Natural killer cell treated with Interleukin-12 subunit alpha and Interleukin-12 subunit beta and Interleukin-15 and Interleukin-18, amount 100 ng/mL, for 72 hours (primary cell): ENCODE measurements at regions not wholly inside any gene's neighbourhood (a gene's known extent, or its start where the extent isn't known, plus 50 kb on each side); places are given as distances from the start of the nearest gene placed in this dataset.
"Not testable (repeated sequence)": the region's sequence is repeated elsewhere in the genome, so short reads cannot be mapped to it uniquely, and the experiment has no call there.

Experiments used
- ATAC-seq, 2 donors: fragments of 150-1000 bp; cut with Tn5 transposase in 1 of 2; sonication (Bioruptor Pico), chemical (Tn5 transposase) in 1 of 2; 2 replicates each; pipeline ENCODE4 v1.10.0; 2021
- DNase-seq: peaks from one replicate; pipeline ENCODE4 v3.0.0; 2022; ENCODE audit warnings: low spot score
- H3K27ac Mint-ChIP-seq, 2 donors: 1 replicate in 1 of 2; 2 replicates in 1 of 2; pipeline ENCODE4 v1.8.0; 2022; ENCODE audit warnings: mixed read lengths in 2 of 2, mild to moderate bottlenecking in 1 of 2, moderate library complexity in 1 of 2
- H3K27me3 Mint-ChIP-seq, 2 donors: 1 replicate in 1 of 2; 2 replicates in 1 of 2; pipeline ENCODE4 v1.8.0; 2022; ENCODE audit warnings: mixed read lengths in 2 of 2
- H3K36me3 Mint-ChIP-seq: one replicate; pipeline ENCODE4 v1.8.0; 2022; ENCODE audit warnings: mixed read lengths
- H3K4me1 Mint-ChIP-seq, 2 donors: 1 replicate in 1 of 2; 2 replicates in 1 of 2; pipeline ENCODE4 v1.8.0; 2022; ENCODE audit warnings: low read depth in 2 of 2, mixed read lengths in 2 of 2, mild to moderate bottlenecking in 1 of 2
- H3K4me3 Mint-ChIP-seq: one replicate; pipeline ENCODE4 v1.8.0; 2022; ENCODE audit warnings: mixed read lengths
- H3K9me3 Mint-ChIP-seq: 2 replicates; pipeline ENCODE4 v1.8.0; 2022; ENCODE audit warnings: mixed read lengths

GRCh38 chr1:115452600-115453329 is 114.7 kb upstream of the NGF start:
- H3K36me3 Mint-ChIP-seq, result no peaks in the 10 kb centered on the region
- H3K27ac Mint-ChIP-seq, result no peak overlapping the region
- DNase-seq, result no peak
- no peak overlapping the region for H3K4me3 Mint-ChIP-seq
- H3K9me3 Mint-ChIP-seq, result no peaks in the 10 kb centered on the region
- no peak for ATAC-seq
- peaks cover 7 to 17% of the 10 kb centered on the region in 2 donors for H3K27me3 Mint-ChIP-seq
- no peaks in the 10 kb centered on the region for H3K4me1 Mint-ChIP-seq

DNA sequence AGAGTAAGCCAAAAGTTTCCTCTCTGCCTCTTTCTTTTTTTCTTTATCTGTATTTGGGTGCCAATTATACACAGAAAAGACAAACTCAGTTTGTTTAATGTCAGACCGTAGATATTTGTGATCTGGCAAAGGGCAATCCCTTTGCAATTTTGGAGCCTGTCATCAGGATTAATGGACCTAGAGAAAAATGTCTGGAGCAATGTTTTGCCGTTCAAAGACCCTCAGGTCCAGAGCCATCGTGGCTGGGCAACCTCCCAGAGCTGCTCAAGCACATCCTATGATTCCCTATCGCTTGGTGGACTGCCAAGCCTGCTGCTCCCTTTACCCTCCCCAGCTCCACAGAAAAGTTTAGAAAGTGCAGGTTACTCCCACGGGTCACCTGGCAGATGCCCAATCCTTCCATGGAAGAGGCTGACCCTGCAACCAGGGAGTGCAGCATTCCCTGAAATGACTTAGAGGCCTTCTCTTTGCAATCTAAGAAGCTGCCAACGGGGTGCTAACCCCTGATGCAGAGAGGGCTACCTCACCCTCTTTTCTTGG is 112.5 kb upstream of the NGF start:
- no peaks in the 10 kb centered on the region for H3K9me3 Mint-ChIP-seq
- no peak overlapping the region for H3K4me3 Mint-ChIP-seq
- H3K27me3 Mint-ChIP-seq, result peaks cover 7 to 23% of the 10 kb centered on the region in 2 donors
- ATAC-seq, result no peak
- no peaks in the 10 kb centered on the region for H3K4me1 Mint-ChIP-seq
- no peaks in the 10 kb centered on the region for H3K36me3 Mint-ChIP-seq
- no peak overlapping the region for H3K27ac Mint-ChIP-seq
- DNase-seq, result no peak

- Mint-ChIP-seq H3K27me3 (peaks cover 7 to 18% of the 10 kb centered on the region in 2 donors), H3K27ac (no peak overlapping the region), H3K4me1 (no peaks in the 10 kb centered on the region), H3K36me3 (no peaks in the 10 kb centered on the region), H3K9me3 (no peaks in the 10 kb centered on the region), H3K4me3 (no peak overlapping the region)
- no peak for DNase-seq
- ATAC-seq, result no peak
Observed at GRCh38 chr1:115448282-115449044, 110.4 kb upstream of the NGF start.

DNA sequence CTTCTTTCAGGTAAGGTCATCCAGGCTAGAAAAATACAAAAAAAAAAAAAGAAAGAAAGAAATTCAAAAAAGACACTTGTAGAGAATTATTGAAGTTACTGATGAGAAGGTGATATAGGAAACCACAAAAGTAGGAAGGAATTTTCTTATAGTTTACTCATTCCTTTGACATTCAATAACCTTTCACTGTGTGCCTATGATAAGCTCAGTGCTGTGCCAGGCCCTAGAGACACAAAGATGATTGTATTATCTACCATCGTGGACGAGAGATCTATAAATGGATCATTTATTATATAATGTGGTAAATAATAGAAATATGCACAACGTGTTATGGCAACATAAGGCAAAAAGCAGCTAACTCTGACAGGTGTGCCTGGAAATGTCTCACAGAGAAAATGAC is 109.6 kb upstream of the NGF start:
- H3K27ac Mint-ChIP-seq, result no peak overlapping the region
- DNase-seq (no peak), ATAC-seq (no peak)
- H3K9me3 Mint-ChIP-seq, result no peaks in the 10 kb centered on the region
- H3K4me3 Mint-ChIP-seq, result no peak overlapping the region
- H3K27me3 Mint-ChIP-seq, result peaks cover 7 to 18% of the 10 kb centered on the region in 2 donors
- H3K4me1 Mint-ChIP-seq, result no peaks in the 10 kb centered on the region
- H3K36me3 Mint-ChIP-seq, result no peaks in the 10 kb centered on the region

DNA sequence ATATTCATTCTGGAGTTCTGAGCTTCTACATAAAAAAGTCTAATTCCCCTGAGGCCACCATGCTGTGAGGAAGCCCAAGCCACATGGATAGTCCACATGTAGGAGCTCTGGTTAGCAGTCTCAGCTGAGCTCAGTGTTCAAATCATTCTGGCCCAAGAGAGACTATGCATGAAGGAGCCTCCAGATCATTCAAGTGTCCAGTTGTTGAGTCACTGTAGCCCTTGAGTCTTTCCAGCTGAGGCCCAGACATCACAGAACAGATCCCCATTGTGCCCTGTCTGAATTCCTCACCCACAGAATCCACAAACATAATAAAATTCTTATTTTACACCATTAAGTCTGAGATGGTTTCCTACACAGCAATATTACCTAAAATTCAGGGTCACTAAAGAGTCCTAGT is 107.0 kb upstream of the NGF start:
- Mint-ChIP-seq H3K27ac (no peak overlapping the region), H3K36me3 (no peaks in the 10 kb centered on the region), H3K4me1 (no peaks in the 10 kb centered on the region), H3K4me3 (no peak overlapping the region), H3K9me3 (peaks cover 3% of the 10 kb centered on the region), H3K27me3 (peaks cover 13 to 27% of the 10 kb centered on the region in 2 donors)
- ATAC-seq (no peak), DNase-seq (no peak)

GRCh38 chr1:115440733-115441132 is 102.7 kb upstream of the NGF start:
- Mint-ChIP-seq H3K27ac (no peak overlapping the region), H3K9me3 (peaks cover 3% of the 10 kb centered on the region), H3K36me3 (no peaks in the 10 kb centered on the region), H3K4me1 (no peaks in the 10 kb centered on the region), H3K27me3 (peaks cover 8 to 13% of the 10 kb centered on the region in 2 donors), H3K4me3 (no peak overlapping the region)
- ATAC-seq, result no peak
- DNase-seq, result no peak

DNA sequence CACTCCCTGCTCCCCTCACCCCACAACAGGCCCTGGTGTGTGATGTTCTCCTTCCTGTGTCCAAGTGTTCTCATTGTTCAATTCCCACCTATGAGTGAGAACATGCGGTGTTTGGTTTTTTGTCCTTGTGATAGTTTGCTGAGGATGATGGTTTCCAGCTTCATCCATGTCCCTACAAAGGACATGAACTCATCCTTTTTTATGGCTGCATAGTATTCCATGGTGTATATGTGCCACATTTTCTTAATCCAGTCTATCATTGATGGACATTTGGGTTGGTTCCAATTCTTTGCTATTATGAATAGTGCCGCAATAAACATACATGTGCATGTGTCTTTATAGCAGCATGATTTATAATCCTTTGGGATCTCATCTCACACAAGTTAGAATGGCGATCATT is 101.5 kb upstream of the NGF start:
- not testable (repeated sequence) for DNase-seq, ATAC-seq, H3K9me3 Mint-ChIP-seq, H3K4me3 Mint-ChIP-seq, H3K4me1 Mint-ChIP-seq, H3K36me3 Mint-ChIP-seq, H3K27ac Mint-ChIP-seq
- H3K27me3 Mint-ChIP-seq, result peaks cover 8 to 13% of the 10 kb centered on the region in 2 donors

DNA sequence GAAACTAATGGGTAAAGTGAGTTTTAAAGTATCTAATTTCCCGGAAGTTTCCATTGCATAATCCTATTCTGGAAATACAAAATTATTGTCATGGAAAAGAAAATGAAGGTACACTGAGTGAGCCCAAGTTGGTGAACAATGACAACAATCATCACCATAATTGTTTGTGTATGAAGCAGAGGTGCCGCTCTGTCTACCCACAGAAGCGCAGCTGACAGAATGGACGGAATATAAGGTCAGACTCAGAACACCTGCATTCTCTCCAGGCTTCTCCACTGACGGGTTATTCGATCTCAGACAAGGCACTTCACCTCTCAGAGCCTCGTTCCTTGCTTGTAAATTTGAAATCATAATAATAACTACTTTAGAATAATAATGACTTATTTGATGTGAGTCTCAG is 99.1 kb upstream of the NGF start:
- H3K36me3 Mint-ChIP-seq, result no peaks in the 10 kb centered on the region
- DNase-seq, result no peak
- no peak overlapping the region for H3K4me3 Mint-ChIP-seq
- no peak overlapping the region for H3K27ac Mint-ChIP-seq
- peaks cover 12 to 13% of the 10 kb centered on the region in 2 donors for H3K27me3 Mint-ChIP-seq
- H3K4me1 Mint-ChIP-seq, result no peaks in the 10 kb centered on the region
- ATAC-seq, result no peak
- H3K9me3 Mint-ChIP-seq, result peaks cover 3% of the 10 kb centered on the region

GRCh38 chr1:115436596-115436995 is 98.5 kb upstream of the NGF start:
- H3K4me1 Mint-ChIP-seq, result no peaks in the 10 kb centered on the region
- no peak overlapping the region for H3K4me3 Mint-ChIP-seq
- peaks cover 13% of the 10 kb centered on the region in 2 donors for H3K27me3 Mint-ChIP-seq
- DNase-seq, result no peak
- H3K9me3 Mint-ChIP-seq, result peaks cover 3% of the 10 kb centered on the region
- no peaks in the 10 kb centered on the region for H3K36me3 Mint-ChIP-seq
- no peak overlapping the region for H3K27ac Mint-ChIP-seq
- ATAC-seq, result no peak

DNA sequence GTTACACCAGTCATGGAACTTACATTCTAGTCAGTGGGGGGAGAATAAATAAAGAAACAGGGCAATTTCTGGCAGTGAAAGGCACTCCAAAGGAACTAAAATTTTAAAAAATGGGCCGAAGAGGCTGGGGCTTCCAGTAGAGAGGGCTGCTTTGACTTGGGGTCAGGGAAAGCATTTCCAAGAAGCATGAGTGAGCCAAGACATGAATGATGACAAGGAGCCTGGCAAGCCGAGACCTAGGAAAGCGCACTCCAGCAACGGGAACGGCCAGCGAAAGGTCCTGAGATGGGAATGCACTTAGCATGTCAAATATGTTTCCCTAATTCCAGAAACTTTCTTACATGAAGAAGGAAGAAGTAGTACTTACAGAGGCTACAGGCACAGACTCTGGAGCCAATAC is 95.4 kb upstream of the NGF start:
- no peak overlapping the region for H3K4me3 Mint-ChIP-seq
- H3K4me1 Mint-ChIP-seq, result no peaks in the 10 kb centered on the region
- DNase-seq, result no peak
- no peaks in the 10 kb centered on the region for H3K36me3 Mint-ChIP-seq
- ATAC-seq, result no peak
- no peak overlapping the region for H3K27ac Mint-ChIP-seq
- no peaks in the 10 kb centered on the region for H3K9me3 Mint-ChIP-seq
- H3K27me3 Mint-ChIP-seq, result peaks cover 11 to 15% of the 10 kb centered on the region in 2 donors

- Mint-ChIP-seq H3K4me3 (no peak overlapping the region), H3K9me3 (no peaks in the 10 kb centered on the region)
- ATAC-seq, result peak in 1 of 2 donors; percentile 54
Observed at GRCh38 chr1:115432061-115432460, 94.0 kb upstream of the NGF start.

DNA sequence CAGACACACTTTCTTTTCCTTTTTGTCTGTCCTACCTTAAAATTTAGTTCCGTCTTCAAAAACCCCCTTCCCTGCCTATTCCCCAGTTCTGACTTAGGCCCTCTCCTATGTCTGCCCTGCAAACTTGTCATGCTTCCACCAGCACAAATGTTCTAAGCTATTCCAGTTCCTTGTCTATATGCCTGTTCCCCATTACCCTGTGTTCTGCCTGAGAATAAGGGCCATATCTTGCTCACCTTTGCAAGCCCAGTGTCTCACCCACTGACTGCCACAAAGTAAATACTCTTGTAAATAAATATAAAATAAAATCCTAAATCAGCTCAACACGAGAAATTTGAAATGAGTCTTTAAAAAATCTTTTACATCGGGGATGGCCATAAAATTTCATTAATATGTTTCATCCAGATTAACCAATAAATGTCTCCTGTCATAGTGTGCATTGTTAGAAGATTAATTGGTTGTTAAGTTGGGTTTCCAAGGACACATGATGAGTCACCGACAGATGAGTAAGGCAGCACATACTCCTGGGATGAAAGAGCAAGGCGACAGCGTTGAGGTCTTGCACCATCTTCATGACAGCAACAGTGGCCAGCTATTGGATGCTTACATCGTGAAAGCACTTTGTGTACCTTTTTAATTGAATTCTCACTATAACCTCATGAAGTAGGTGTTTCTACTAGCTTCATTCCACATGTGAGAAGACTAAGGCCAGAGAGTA is 92.6 kb upstream of the NGF start:
- ATAC-seq, result no peak
- H3K9me3 Mint-ChIP-seq, result no peaks in the 10 kb centered on the region
- H3K36me3 Mint-ChIP-seq, result no peaks in the 10 kb centered on the region
- peaks cover 11 to 15% of the 10 kb centered on the region in 2 donors for H3K27me3 Mint-ChIP-seq
- no peak for DNase-seq
- no peak overlapping the region for H3K27ac Mint-ChIP-seq
- H3K4me1 Mint-ChIP-seq, result no peaks in the 10 kb centered on the region
- H3K4me3 Mint-ChIP-seq, result no peak overlapping the region

More at GRCh38 chr1:115432061-115432460, 94.0 kb upstream of the NGF start:
- H3K27me3 Mint-ChIP-seq, result peaks cover 11 to 15% of the 10 kb centered on the region in 2 donors
- H3K27ac Mint-ChIP-seq, result no peak overlapping the region
- H3K4me1 Mint-ChIP-seq, result no peaks in the 10 kb centered on the region
- no peaks in the 10 kb centered on the region for H3K36me3 Mint-ChIP-seq
- DNase-seq, result no peak

GRCh38 chr1:115429884-115430283 is 91.8 kb upstream of the NGF start:
- Mint-ChIP-seq H3K27me3 (peaks cover 11 to 15% of the 10 kb centered on the region in 2 donors), H3K4me3 (no peak overlapping the region), H3K27ac (no peak overlapping the region), H3K4me1 (no peaks in the 10 kb centered on the region), H3K36me3 (no peaks in the 10 kb centered on the region), H3K9me3 (no peaks in the 10 kb centered on the region)
- ATAC-seq (no peak), DNase-seq (no peak)

GRCh38 chr1:115429241-115429640 is 91.2 kb upstream of the NGF start:
- ATAC-seq (no peak), DNase-seq (no peak)
- Mint-ChIP-seq H3K4me3 (no peak overlapping the region), H3K4me1 (no peaks in the 10 kb centered on the region), H3K36me3 (no peaks in the 10 kb centered on the region), H3K27me3 (peaks cover 11 to 15% of the 10 kb centered on the region in 2 donors), H3K9me3 (no peaks in the 10 kb centered on the region), H3K27ac (no peak overlapping the region)
